ENCODE measurements at regions not wholly inside any gene's neighbourhood (a gene's known extent, or its start where the extent isn't known, plus 50 kb on each side); places are given as distances from the start of the nearest gene placed in this dataset.
"Not testable (repeated sequence)": the region's sequence is repeated elsewhere in the genome, so short reads cannot be mapped to it uniquely, and the experiment has no call there.

DNA sequence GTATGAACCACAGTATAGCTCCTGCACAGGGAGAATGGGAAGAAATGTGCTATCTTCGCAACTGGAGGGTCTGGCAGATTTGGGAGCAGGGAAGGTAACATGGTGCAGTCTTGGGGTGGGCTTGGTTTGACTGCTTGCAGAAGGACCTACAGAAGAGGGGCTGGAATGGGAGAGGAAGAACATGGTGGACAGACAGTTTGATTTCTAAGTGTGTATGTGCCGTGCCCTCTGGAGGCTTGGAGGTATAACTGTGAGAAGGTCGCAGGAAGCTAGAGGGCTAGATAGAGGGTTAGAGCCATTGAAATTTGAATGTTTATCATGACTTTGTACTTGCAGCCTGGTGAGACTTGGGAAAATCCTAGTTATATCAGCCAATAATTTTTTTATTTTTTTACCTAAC lies 169.2 kb downstream of the SQOR start:
- DNase-seq (ENCODE audit: insufficient read length, low spot score) = no peak
- no peak for FAIRE-seq
- TF ChIP-seq, protein P1, sequence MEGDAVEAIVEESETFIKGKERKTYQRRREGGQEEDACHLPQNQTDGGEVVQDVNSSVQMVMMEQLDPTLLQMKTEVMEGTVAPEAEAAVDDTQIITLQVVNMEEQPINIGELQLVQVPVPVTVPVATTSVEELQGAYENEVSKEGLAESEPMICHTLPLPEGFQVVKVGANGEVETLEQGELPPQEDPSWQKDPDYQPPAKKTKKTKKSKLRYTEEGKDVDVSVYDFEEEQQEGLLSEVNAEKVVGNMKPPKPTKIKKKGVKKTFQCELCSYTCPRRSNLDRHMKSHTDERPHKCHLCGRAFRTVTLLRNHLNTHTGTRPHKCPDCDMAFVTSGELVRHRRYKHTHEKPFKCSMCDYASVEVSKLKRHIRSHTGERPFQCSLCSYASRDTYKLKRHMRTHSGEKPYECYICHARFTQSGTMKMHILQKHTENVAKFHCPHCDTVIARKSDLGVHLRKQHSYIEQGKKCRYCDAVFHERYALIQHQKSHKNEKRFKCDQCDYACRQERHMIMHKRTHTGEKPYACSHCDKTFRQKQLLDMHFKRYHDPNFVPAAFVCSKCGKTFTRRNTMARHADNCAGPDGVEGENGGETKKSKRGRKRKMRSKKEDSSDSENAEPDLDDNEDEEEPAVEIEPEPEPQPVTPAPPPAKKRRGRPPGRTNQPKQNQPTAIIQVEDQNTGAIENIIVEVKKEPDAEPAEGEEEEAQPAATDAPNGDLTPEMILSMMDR (IDR thresholded peaks at IDR 0.05; ENCODE audit: insufficient read depth, missing control alignments) = no peak

DNA sequence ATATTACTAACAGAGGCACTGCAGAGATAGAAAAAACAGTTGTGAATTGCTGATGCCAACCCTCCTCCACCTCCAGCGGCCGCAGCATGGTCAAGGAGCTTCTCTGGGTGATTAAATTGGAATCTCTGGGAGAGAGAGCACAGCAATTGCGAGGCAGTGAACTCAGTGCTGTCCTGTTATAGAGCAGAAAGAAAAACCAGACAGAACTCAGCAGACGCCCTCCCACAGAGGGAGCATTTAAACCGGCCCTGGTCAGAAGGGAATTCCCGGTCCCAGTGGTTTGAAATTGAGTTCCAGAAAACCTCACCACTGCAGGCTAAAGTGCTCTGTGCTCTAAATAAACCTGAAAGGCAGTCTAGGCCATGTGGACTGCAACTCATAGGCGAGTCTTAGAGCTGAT lies 175.4 kb downstream of the SQOR start:
- TF ChIP-seq, protein P1 (IDR thresholded peaks at IDR 0.05; ENCODE audit: insufficient read depth, missing control alignments) = no peak
- no peak for FAIRE-seq
- DNase-seq (ENCODE audit: insufficient read length, low spot score) = no peak

DNA sequence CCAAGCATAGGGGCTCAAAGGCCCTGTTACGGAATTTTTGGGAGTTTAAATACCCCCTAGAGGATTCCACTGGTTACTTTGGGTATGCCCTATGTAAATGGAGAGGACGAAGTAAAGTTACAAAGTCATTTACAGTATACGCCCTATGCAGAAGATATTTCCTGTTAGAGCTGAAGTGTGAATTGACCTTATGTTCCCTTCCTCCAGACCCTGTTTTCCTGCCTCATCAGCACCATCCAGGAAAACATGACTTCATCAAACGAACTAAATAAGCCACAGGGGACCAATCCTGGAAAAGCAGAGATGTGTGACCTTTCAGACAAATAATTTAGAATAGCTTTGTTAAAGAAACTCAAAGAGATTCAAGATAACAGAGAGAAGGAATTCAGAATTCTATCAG lies 177.4 kb downstream of the SQOR start:
- FAIRE-seq (no peak), DNase-seq (ENCODE audit: insufficient read length, low spot score) (no peak)
- TF ChIP-seq, protein P1 (IDR thresholded peaks at IDR 0.05; ENCODE audit: insufficient read depth, missing control alignments) = no peak

DNA sequence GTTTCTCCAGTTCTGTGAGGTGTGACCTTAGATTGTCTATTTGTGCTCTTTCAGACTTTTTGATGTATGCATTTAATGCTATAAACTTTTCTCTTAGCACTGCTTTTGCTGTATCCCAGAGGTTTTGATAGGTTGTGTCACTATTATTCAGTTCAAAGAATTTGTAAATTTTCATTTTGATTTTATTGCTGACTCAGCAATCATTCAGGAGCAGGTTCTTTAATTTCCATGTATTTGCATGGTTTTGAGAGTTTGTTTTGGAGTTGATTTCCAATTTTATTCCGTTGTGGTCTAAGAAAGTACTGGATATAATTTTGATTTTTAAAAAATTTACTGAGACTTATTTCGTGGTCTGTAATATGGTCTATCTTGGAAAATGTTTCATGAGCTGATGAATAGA lies 182.7 kb downstream of the SQOR start:
- DNase-seq (ENCODE audit: insufficient read length, low spot score); FAIRE-seq: not testable (repeated sequence)

DNA sequence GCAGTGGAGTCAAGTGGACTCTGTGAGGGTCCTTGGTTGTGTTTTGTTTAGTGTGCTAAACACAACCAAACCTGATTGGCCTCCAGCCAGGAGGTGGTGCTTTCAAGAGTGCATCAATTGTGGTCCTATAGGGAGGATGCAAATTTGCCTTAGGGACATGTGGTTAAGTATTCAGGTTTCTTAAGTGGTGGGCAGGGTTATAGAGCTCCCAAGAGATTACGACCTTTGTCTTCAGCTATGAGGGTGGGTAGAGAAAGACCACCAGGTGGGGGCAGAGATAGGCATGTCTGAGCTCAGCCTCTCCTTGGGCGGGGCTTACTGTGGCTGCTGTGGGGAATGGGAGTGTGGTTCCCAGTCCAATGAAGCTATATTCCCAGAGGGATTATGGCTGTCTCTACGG lies 186.6 kb downstream of the SQOR start:
- no peak for FAIRE-seq
- DNase-seq (ENCODE audit: insufficient read length, low spot score) = no peak
- TF ChIP-seq, protein P1 (IDR thresholded peaks at IDR 0.05; ENCODE audit: insufficient read depth, missing control alignments) = no peak

DNA sequence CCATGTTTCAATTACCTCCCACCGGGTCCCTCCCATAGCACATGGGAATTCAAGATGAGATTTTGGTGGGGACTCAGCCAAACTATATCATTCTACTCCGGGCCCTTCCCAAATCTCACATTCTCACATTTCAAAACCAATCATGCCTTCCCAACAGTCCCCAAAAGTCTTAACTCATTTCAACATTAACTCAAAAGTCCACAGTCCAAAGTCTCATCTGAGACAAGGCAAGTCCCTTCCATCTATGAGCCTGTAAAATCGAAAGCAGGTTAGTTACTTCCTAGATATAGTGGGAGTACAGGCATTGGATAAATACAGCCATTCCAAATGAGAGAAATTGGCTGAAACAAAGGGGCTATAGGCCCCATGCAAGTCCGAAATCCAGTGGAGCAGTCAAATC lies 188.1 kb downstream of the SQOR start:
- FAIRE-seq; DNase-seq (ENCODE audit: insufficient read length, low spot score): not testable (repeated sequence)

DNA sequence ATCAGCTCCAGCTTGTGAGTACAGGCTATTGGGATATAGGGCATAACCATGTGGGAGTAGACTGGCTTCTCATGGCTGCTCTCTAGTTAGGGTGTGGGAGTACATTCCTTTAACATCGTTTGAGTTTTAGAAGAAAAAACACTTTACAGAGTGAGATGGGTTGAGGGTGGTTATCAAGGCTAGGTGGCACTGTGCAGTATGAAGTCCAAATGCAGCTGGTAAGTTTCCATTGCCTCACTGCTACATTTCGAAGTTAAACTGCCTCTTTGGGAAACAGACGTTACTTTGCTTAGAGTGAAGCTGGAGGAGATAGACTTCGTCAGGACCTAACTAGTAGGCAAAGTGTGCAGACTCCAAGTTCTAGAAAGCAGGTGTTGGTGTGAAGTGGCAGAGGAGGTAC lies 192.4 kb downstream of the SQOR start:
- no peak for FAIRE-seq
- DNase-seq (ENCODE audit: insufficient read length, low spot score) = no peak
- TF ChIP-seq, protein P1 (IDR thresholded peaks at IDR 0.05; ENCODE audit: insufficient read depth, missing control alignments) = no peak

DNA sequence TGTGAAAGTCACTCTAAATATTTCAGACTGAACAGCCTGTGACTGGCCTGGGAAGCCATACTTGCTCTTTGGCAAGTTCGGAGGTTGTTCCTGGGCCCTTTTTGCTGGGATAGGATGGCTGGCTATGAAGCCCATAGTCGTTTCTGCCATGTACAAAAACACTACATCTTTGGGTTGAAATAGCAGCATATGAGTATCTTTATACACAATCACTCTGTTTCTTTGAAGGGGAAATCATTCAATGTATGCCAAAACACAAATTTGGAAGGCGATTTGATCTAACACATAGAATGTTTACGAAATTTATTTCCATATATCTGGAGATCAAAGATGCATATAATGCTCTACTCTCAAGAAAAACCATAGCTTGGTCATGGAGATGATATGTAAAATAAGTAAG lies 192.9 kb downstream of the SQOR start:
- TF ChIP-seq, protein P1 (IDR thresholded peaks at IDR 0.05; ENCODE audit: insufficient read depth, missing control alignments) = no peak
- no peak for DNase-seq (ENCODE audit: insufficient read length, low spot score)
- FAIRE-seq = no peak

Data from D721Med (cell line).